ENCODE measurements at regions not wholly inside any gene's neighbourhood (a gene's known extent, or its start where the extent isn't known, plus 50 kb on each side); places are given as distances from the start of the nearest gene placed in this dataset.

DNA sequence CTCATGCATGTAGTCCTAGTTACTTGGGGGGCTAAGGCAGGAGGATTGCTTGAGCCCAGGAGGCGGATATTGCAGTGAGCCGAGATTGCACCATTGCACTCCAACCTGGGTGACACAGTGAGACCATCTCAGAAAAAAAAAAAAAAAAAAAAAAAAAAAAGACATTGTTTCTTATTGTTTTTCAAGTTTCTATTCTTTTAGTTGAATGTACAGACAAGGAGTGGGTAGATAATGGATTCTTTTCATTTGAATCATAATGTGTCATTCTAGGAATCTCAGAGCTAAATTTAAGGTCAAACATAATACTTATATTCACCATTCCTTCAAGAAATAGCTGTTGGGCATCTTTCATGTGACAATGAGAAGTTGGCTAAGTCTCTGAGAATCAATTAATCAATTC, 157.0 kb upstream of the C21orf91 start:
- no peak for DNase-seq (ENCODE audit: low spot score)
- Mint-ChIP-seq H3K27ac (ENCODE audit: unreplicated experiment) (no peak overlapping the region), H3K9me3 (ENCODE audit: unreplicated experiment) (no peaks in the 10 kb centered on the region), H3K4me3 (ENCODE audit: unreplicated experiment) (no peak overlapping the region), H3K36me3 (ENCODE audit: low read depth, unreplicated experiment) (no peaks in the 10 kb centered on the region), H3K4me1 (ENCODE audit: unreplicated experiment) (no peaks in the 10 kb centered on the region), H3K27me3 (ENCODE audit: unreplicated experiment) (no peaks in the 10 kb centered on the region)
- TF ChIP-seq, protein P1, sequence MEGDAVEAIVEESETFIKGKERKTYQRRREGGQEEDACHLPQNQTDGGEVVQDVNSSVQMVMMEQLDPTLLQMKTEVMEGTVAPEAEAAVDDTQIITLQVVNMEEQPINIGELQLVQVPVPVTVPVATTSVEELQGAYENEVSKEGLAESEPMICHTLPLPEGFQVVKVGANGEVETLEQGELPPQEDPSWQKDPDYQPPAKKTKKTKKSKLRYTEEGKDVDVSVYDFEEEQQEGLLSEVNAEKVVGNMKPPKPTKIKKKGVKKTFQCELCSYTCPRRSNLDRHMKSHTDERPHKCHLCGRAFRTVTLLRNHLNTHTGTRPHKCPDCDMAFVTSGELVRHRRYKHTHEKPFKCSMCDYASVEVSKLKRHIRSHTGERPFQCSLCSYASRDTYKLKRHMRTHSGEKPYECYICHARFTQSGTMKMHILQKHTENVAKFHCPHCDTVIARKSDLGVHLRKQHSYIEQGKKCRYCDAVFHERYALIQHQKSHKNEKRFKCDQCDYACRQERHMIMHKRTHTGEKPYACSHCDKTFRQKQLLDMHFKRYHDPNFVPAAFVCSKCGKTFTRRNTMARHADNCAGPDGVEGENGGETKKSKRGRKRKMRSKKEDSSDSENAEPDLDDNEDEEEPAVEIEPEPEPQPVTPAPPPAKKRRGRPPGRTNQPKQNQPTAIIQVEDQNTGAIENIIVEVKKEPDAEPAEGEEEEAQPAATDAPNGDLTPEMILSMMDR (IDR thresholded peaks at IDR 0.05; ENCODE audit: unreplicated experiment), result no peak

DNA sequence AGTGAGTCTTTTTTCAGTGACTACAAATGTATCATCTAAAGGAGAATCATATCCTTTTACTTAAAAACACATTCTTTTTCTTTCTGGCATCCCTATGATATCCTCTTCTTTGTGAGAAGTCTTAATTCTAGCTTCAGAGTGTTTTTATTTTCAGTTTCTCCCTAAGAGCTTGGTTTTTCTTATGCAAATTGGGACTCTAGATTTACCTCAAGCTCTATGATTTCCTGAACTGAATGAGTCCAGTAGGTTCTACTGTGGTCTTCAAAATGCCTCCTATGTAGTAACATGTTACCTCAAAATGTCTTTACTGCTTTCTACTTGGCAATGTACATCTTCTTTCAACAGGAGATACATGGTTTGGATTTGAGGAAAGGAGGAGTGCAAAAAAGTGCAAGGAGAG, 148.2 kb upstream of the C21orf91 start:
- H3K36me3 Mint-ChIP-seq (ENCODE audit: low read depth, unreplicated experiment), result no peaks in the 10 kb centered on the region
- no peaks in the 10 kb centered on the region for H3K9me3 Mint-ChIP-seq (ENCODE audit: unreplicated experiment)
- no peaks in the 10 kb centered on the region for H3K27me3 Mint-ChIP-seq (ENCODE audit: unreplicated experiment)
- no peak for DNase-seq (ENCODE audit: low spot score)
- no peak overlapping the region for H3K27ac Mint-ChIP-seq (ENCODE audit: unreplicated experiment)
- no peak overlapping the region for H3K4me3 Mint-ChIP-seq (ENCODE audit: unreplicated experiment)
- TF ChIP-seq, protein P1 (IDR thresholded peaks at IDR 0.05; ENCODE audit: unreplicated experiment), result no peak
- no peaks in the 10 kb centered on the region for H3K4me1 Mint-ChIP-seq (ENCODE audit: unreplicated experiment)

DNA sequence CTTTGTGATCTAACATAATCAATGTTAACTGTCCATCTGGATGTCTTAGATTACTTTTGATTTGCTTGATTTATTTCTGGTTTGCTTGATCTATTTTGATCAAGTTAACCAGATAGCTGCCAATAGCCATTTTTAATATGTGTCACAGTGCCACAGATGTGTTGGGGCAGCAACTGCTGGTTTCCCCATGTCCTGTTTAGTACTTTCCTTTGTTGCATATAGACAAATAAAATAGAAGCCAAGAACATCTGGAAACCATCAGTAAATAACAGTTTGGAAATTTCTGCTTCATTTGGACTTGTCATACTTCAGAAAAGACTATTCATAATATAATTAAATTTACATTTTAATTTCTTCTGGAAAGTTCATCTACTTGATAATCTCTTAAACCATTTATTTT, 145.6 kb upstream of the C21orf91 start:
- DNase-seq (ENCODE audit: low spot score), result no peak
- no peak overlapping the region for H3K4me3 Mint-ChIP-seq (ENCODE audit: unreplicated experiment)
- no peak overlapping the region for H3K27ac Mint-ChIP-seq (ENCODE audit: unreplicated experiment)
- no peaks in the 10 kb centered on the region for H3K36me3 Mint-ChIP-seq (ENCODE audit: low read depth, unreplicated experiment)
- TF ChIP-seq, protein P1 (IDR thresholded peaks at IDR 0.05; ENCODE audit: unreplicated experiment), result no peak
- no peaks in the 10 kb centered on the region for H3K9me3 Mint-ChIP-seq (ENCODE audit: unreplicated experiment)
- no peaks in the 10 kb centered on the region for H3K27me3 Mint-ChIP-seq (ENCODE audit: unreplicated experiment)
- H3K4me1 Mint-ChIP-seq (ENCODE audit: unreplicated experiment), result no peaks in the 10 kb centered on the region

DNA sequence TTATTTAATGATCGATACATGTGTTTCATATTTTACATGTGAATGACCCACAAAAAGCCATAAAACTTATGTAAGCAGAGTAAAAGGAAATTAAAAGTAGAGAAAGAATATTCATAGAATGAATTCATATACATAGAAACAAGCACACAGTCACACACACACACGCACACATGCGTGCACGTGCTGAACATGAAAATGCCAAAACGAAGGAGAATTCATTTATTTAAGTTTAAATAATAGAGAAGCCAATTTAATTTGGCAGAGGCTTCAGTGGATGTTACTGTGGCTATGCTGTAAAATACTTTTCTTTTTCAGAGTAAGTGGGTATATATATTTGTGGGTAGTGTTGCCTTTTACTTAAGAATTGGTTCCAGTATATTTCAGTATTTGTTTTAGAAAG, 145.0 kb upstream of the C21orf91 start:
- H3K27me3 Mint-ChIP-seq (ENCODE audit: unreplicated experiment), result no peaks in the 10 kb centered on the region
- TF ChIP-seq, protein P1 (IDR thresholded peaks at IDR 0.05; ENCODE audit: unreplicated experiment), result no peak
- no peaks in the 10 kb centered on the region for H3K4me1 Mint-ChIP-seq (ENCODE audit: unreplicated experiment)
- no peaks in the 10 kb centered on the region for H3K9me3 Mint-ChIP-seq (ENCODE audit: unreplicated experiment)
- no peak overlapping the region for H3K4me3 Mint-ChIP-seq (ENCODE audit: unreplicated experiment)
- DNase-seq (ENCODE audit: low spot score), result no peak
- no peak overlapping the region for H3K27ac Mint-ChIP-seq (ENCODE audit: unreplicated experiment)
- H3K36me3 Mint-ChIP-seq (ENCODE audit: low read depth, unreplicated experiment), result no peaks in the 10 kb centered on the region

DNA sequence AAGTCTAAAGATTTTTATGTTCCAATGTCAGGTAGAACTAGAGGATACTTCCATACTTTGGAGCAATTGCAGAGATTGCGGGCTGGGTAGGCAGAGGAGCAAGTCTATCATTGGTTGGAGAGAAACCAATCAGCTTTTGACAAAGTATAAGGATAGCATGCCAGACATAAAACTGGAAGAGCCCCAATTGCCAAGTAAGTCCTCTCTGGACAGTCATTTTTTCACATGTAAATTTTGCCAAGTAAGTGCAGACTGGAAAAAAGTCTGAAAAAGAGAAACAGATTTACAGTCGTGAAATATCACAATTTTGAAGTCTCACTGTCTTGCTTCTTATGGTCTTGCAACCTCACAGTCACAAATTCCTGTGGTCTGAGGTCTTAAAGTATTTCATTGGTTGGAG, 131.4 kb upstream of the C21orf91 start:
- H3K36me3 Mint-ChIP-seq (ENCODE audit: low read depth, unreplicated experiment), result no peaks in the 10 kb centered on the region
- H3K4me1 Mint-ChIP-seq (ENCODE audit: unreplicated experiment), result peaks cover 8% of the 10 kb centered on the region
- no peak overlapping the region for H3K27ac Mint-ChIP-seq (ENCODE audit: unreplicated experiment)
- no peaks in the 10 kb centered on the region for H3K9me3 Mint-ChIP-seq (ENCODE audit: unreplicated experiment)
- TF ChIP-seq, protein P1 (IDR thresholded peaks at IDR 0.05; ENCODE audit: unreplicated experiment), result no peak
- H3K27me3 Mint-ChIP-seq (ENCODE audit: unreplicated experiment), result no peaks in the 10 kb centered on the region
- no peak for DNase-seq (ENCODE audit: low spot score)
- no peak overlapping the region for H3K4me3 Mint-ChIP-seq (ENCODE audit: unreplicated experiment)

Data from endothelial cell (in vitro differentiated cells).